A549 (cell line): ENCODE measurements at regions not wholly inside any gene's neighbourhood (a gene's known extent, or its start where the extent isn't known, plus 50 kb on each side); places are given as distances from the start of the nearest gene placed in this dataset.

Source experiments
- CTCF ChIP-seq: fragments of >200 bp; sonication (Bioruptor Twin); formaldehyde crosslinking; IDR thresholded peaks from 3 replicates; pipeline ENCODE4 v1.5.1; 2016
- EP300 ChIP-seq, 2 experiments: fragments of >200 bp; sonication (Bioruptor Twin); formaldehyde crosslinking; IDR thresholded peaks; 2 replicates in 1 of 2; 3 replicates in 1 of 2; pipeline ENCODE4 v1.6.1; 2016 to 2017
- MYC ChIP-seq: IDR thresholded peaks from 2 replicates; pipeline ENCODE4 v1.6.1; 2012; ENCODE audit warnings: mild to moderate bottlenecking, inconsistent platforms, low read length, improper control_type of control experiment, borderline replicate concordance
- NR3C1 ChIP-seq: fragments of >200 bp; sonication (Bioruptor Twin); formaldehyde crosslinking; IDR thresholded peaks from 3 replicates; pipeline ENCODE4 v1.6.1; 2017
- PHF8 ChIP-seq: fragments of 200-600 bp; sonication (generic); IDR thresholded peaks from 2 replicates; pipeline ENCODE4 v1.6.1; 2016; ENCODE audit warnings: low read depth, mild to moderate bottlenecking, antibody characterized with exemption, moderate library complexity, borderline replicate concordance

GRCh38 chr13:94966422-94966955 lies 254.1 kb upstream of the SOX21 start:
- no peak for TF ChIP-seq NR3C1
- no peak for TF ChIP-seq MYC
- no peak for TF ChIP-seq CTCF
- TF ChIP-seq EP300 (IDR thresholded peaks at IDR 0.05) = no peak
- no peak for TF ChIP-seq PHF8
